Endothelial cell of hepatic sinusoid (primary cell): ENCODE measurements at regions not wholly inside any gene's neighbourhood (a gene's known extent, or its start where the extent isn't known, plus 50 kb on each side); places are given as distances from the start of the nearest gene placed in this dataset.

Source experiments
- in situ Hi-C: cut with HindIII; loops from 2 replicates; pipeline ENCODE4 v1.10.0; 2017; ENCODE audit warnings: low sequenced_read_pairs

DNA sequence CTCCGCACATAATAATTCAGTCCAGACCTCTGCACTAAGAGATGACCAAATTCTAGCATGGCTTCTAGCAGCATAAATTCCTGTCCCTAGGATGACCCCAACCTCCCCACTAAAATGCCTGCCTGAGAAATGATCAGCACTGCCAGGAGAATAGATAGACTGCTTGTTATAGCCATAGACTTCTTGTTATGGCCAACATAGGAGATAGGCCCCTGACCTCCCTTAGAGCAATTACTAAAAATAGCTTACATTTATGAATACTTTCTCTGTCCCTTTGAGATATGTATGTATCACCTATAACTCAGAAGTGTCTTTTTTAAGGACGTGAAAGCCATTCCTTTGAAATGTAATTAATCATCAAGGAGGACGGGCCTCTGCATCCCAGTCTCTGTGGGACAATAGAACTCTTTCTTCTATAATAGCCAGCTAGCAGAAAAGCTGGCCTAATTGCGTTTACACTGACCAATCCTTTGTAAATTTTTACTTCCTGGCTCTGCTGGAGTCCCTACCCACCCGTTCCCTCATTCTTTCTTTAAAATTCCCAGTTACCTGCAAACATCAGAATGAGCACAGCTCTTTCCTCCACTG is 1002.7 kb downstream of the CDH18 start:
- in situ Hi-C loops: no loop called here

DNA sequence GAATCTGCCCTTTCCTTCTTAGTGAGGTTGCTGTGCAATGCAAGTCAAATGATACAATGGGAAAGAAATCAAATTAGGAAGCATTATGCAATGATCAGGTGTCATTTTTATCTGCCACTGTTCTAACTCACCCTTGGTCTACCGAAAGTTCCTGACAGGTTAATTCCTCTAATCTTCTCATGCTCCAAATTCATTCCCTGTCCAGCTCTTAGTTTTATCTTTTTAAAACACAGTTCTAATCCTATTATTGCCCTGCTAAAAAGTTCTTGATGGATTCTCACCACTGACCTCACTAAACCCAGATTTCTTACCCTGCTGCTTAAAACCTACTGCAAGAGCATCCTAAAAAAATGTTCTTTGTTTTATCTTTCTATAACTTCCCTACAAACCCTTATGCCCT is 1000.9 kb downstream of the CDH18 start:
- in situ Hi-C loops: no loop called here

DNA sequence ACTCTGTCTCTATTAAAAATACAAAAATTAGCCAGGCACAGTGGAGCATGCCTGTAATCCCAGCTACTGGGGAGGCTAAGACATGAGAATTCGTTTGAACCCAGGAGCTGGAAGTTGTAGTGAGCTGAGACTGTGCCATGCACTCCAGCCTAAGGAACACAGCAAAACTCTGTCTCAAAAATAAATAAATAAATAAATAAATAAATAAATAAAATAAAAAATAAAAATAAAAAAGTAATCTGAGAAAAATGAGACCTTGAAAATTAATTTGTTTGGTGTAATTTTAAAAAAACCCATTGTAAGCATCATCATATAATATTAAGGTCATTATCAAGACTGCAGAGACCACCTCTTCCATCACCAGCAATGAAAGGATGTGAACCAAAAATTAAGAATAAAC is 997.1 kb downstream of the CDH18 start:
- in situ Hi-C loops: no loop called here

DNA sequence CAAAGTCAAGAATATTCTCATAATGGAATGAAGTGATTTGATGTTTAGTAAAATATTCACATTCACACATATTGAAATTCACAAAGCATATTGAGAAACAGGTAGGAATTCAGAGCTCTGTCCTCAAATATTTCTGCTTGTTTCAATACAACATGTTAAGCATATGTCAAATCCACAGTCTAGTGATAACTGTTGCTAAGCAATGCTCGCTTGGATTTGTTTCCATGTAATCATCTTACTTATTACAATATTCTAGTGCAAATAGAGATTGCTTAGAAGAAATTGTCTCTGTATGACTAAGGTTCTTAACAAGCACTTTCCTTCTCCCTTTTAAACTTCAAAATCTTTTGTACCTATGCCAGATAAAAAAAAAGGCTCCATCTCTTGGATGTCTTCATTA is 995.7 kb downstream of the CDH18 start:
- in situ Hi-C loops: no loop called here

DNA sequence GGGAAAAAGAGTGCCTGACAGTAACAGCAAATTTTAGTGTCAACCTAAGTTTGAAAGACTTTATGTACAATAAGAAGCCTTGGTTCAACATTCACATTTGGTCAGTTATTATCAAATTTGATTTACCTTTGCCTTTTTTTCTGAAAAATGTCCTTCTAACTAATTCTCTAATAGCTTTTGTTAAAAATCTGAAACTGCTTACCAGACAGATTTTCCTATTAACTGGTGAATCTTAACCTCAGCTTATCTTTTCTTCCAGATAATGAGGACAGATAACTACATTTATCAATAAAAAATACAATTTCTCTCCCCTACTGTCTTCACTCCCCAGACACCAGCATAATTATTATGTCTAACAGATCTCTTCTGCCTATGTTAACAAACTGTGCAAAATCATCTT is 988.5 kb downstream of the CDH18 start:
- in situ Hi-C loops: no loop called here

DNA sequence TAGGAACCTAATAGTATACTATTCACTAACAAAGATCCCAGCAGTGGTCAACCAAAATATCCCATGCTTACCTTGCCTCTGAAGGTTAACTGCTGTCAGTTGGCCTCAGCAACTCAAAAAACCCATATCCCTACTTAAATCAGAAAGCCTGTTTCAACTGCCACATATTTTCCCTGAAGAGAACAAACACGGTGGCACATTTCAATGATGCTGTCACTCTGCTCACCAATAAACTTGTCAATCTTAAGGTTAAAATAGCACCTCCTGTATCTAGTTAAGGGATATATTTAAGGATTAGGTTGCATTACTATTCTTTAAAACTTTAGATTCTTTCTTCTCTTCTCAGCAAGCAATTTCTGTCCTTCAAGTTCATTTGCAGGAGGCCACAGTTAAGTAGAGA is 986.9 kb downstream of the CDH18 start:
- in situ Hi-C loops: no loop called here

GRCh38 chr5:19001539-19001938 is 986.5 kb downstream of the CDH18 start:
- in situ Hi-C loops: no loop called here

- in situ Hi-C loops: no loop called here
Observed at GRCh38 chr5:19002111-19002510, 985.9 kb downstream of the CDH18 start.

DNA sequence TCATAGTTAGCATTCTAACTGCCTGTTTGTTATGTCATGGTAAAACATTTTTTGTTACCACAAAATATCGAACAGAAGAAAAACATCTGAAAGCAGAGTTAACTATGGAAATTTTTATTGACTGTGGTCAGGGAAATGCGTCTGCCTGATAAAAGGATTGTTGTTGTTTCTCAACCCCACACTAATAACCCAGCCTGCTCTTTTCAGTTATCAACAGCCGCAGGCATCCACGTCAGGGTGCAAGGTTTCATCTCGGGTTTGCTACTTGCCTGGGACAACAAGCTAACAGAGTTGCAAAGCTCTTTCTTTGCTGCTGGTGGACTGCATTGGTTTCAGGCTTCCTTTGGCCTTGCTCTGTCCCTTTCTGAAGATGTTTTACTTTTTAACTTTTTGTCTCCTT is 969.2 kb downstream of the CDH18 start:
- in situ Hi-C loops: no loop called here

DNA sequence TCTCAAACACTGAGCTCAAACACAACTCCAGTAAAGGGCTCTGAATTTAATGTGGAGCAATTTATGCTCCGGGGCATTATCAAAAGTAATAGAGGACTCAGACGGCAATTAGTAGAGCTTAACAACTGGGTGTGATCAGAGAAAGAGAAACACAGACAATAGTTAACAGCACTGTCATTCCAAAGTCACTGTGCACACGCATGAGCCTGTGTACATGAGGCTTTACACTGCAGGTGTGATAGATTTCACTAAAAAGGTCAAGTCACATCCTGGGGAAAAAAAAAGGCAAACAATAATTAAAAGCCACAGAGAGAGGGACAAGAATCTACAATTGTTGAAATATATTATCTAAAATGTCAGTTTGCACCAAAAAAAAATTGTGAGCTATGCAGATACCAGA is 956.5 kb downstream of the CDH18 start:
- in situ Hi-C loops: no loop called here

DNA sequence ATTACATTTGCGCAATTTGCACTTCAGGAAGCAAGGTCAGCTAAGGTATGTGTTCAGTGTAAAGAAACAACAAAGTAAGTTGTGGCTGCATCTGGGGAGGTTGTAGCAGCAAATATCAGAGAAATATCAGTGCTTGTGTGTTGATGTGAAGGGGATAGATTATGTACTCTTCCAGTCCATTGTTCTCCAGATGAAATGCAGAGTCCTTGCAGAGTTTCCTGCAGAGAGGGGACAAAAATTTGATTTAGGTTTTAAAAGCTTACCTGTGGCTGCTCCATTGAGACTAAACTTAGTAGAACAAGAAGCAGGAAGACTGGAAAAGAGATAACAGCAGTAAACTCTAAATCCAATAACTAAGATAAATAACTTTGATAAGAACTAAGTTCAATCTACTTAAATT is 952.2 kb downstream of the CDH18 start:
- in situ Hi-C loops: no loop called here

GRCh38 chr5:19042106-19042505 is 945.9 kb downstream of the CDH18 start:
- in situ Hi-C loops: no loop called here

DNA sequence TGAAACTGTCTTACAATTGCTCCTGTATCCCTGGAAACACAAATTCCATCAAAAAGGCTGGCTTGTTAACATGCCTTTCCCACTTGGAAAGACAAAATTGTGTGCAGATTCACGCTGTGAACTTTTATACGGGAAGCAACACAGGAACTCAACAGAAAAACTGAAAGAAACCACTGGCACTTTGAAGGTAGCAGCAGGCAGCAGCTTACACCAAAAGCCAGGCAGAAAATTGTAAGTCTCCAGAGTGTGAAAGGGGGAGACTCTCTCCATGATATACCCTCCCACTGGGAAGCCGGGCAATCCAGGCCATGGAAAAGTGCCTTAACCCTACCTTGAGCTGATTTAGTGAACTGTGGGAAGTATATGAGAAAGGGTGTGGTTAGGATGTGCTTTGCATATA is 943.7 kb downstream of the CDH18 start:
- in situ Hi-C loops: no loop called here

DNA sequence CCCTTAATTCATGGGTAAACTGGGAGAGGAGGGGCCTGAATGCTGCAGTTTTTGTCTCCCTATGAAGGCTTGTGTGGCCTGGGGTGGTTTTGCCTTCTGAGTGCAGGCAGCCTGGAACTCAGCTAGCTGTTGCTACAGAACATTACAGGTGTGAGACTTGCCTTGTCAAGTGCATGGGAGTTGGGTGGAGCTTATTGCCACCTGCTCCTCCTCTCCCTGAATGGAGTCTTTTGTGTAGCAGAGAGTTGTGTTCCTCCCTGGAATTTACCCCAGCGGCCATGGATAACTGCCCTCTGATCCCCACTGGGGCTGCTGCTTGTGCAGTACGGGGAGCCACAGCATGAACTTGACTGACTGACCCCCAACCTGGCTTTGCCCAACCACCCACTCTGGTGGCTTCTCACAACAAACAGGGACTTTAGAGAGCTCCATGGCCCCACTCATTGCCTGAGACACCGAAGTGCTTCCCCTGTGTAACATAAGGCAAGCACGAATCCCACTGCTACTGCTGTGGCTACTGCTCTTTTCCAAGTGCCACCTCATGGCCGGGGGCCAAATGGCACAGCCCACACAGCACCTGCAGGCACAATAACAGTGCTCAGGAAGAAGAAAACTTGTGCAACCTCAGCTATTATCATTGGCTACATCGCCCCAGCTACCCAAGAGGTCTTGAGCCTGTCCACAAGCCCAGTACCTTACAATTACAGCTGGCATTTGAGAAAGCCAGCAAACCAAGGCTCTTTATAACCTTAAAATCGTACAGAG is 942.9 kb downstream of the CDH18 start:
- in situ Hi-C loops: no loop called here

GRCh38 chr5:19047277-19047676 is 940.7 kb downstream of the CDH18 start:
- in situ Hi-C loops: no loop called here

GRCh38 chr5:19048726-19049125 is 939.3 kb downstream of the CDH18 start:
- in situ Hi-C loops: no loop called here

GRCh38 chr5:19058216-19058615 is 929.8 kb downstream of the CDH18 start:
- in situ Hi-C loops: no loop called here

DNA sequence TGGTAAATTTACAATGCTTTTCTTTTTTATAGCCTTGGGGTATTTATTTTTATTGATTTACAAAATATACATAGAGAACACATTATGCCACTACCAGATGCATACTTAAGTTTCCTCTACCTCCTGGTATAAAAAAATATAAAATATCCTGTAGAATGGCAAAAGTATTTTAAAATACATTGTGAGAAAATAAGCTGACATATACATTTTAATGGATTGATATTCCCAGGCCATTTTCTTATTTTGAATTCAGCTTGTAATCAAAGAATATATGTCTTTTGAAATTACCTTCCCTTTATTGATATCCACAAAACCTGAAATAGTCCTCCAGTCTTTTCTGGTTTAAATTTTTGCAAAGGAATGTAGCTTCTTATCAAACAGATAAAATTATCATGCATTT is 923.9 kb downstream of the CDH18 start:
- in situ Hi-C loops: no loop called here

- in situ Hi-C loops: no loop called here
Observed at GRCh38 chr5:19067741-19068140, 920.3 kb downstream of the CDH18 start.

- in situ Hi-C loops: no loop called here
Observed at GRCh38 chr5:19098434-19098833, 889.6 kb downstream of the CDH18 start.

DNA sequence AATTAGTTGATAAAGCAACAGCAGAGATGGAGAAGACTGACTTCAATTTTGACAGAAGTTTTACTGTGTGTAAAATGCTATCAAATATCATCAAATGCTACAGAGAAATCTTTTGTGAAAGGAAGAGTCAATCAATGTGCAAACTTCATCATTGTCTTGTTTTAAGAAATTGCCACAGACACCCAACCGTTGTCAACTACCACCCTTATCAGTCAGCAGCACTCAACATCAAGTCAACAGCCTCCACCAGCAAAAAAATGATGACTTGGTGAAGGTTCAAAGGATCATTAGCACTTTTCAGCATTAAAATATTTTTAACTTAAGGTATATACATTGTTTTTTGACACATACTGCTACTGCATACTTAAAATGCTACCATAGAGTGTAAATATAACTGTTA is 888.8 kb downstream of the CDH18 start:
- in situ Hi-C loops: no loop called here

DNA sequence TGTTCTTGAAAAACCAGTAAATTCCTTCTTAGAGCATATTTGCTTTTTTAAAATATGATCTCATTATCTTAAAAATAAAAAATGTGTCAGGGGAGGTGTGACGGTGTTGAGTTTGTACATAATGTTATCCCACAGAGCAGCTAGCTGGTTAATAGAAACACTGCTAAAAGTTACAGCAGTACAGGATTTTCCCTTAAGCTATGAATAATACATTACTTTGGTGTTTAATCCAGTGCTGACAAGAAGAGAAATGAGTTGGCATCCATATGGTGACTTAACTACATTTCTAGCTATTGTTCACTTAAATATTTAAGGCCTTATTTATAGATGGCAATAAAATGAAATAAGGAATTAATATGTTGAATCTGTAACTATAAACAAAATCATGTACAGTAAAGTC is 883.1 kb downstream of the CDH18 start:
- in situ Hi-C loops: no loop called here

- in situ Hi-C loops: no loop called here
Observed at GRCh38 chr5:19122923-19123322, 865.1 kb downstream of the CDH18 start.
